Ovary (tissue), 3 donors: ENCODE measurements at regions not wholly inside any gene's neighbourhood (a gene's known extent, or its start where the extent isn't known, plus 50 kb on each side); places are given as distances from the start of the nearest gene placed in this dataset.

ENCODE experiments used
- CTCF ChIP-seq, 3 donors: fragments of 450-650 bp in 2 of 3; fragments of 200-600 bp in 1 of 3; IDR thresholded peaks; one replicate each; pipeline versions ENCODE4 v1.5.1 to v1.8.0; 2016 to 2022; ENCODE audit warnings: antibody characterized with exemption in 3 of 3, mild to moderate bottlenecking in 1 of 3
- EP300 ChIP-seq: sonication (generic); formaldehyde crosslinking; IDR thresholded peaks from one replicate; pipeline ENCODE4 v1.6.1; 2017; ENCODE audit warnings: antibody characterized with exemption
- POLR2A ChIP-seq: fragments of 450-650 bp; IDR thresholded peaks from one replicate; pipeline ENCODE4 v1.6.1; 2017; ENCODE audit warnings: antibody characterized with exemption, mild to moderate bottlenecking, moderate library complexity
- donor health status: DM: no; HTN: no; CAD: no.

GRCh38 chr11:22555881-22556280 lies 69.7 kb downstream of the FANCF start:
- TF ChIP-seq CTCF (IDR thresholded peaks at IDR 0.05) = no peak
- TF ChIP-seq EP300 = no peak
- TF ChIP-seq POLR2A = no peak
